GM20000 (cell line): ENCODE measurements at regions not wholly inside any gene's neighbourhood (a gene's known extent, or its start where the extent isn't known, plus 50 kb on each side); places are given as distances from the start of the nearest gene placed in this dataset.

Experiments
- DNase-seq: peaks from one replicate; pipeline ENCODE4 v3.0.0; 2012; ENCODE audit warnings: low spot score
- CTCF ChIP-seq: IDR thresholded peaks from 2 replicates; pipeline ENCODE4 v1.5.1; 2012; ENCODE audit warnings: mild to moderate bottlenecking, control low read depth; ENCODE audit errors: extremely low read depth, missing control alignments

GRCh38 chr17:63382136-63382535 is 64.0 kb downstream of the CYB561 start:
- no peak for TF ChIP-seq CTCF
- no peak for DNase-seq
